A673 (cell line): ENCODE measurements at regions not wholly inside any gene's neighbourhood (a gene's known extent, or its start where the extent isn't known, plus 50 kb on each side); places are given as distances from the start of the nearest gene placed in this dataset.

Source experiments
- BruUV-seq: library from RNA; stranded (reverse); fragments of 400-500 nt; replicated peaks from 2 replicates; lab custom pipeline; 2021; lab: Mats Ljungman, UMichigan
- CTCF ChIA-PET: fragments of 300-600 bp; sonication (Branson Sonifier 250); formaldehyde crosslinking; loops from one replicate; lab custom pipeline; 2022; ENCODE audit warnings: antibody characterized with exemption; lab: Charles Lee
- POLR2A ChIA-PET: fragments of 300-600 bp; sonication (Branson Sonifier 250); formaldehyde crosslinking; loops from one replicate; lab custom pipeline; 2022; ENCODE audit warnings: antibody characterized with exemption; ENCODE audit not compliant: low non-redundant PET; lab: Charles Lee
- DNase-seq: peaks from one replicate; pipeline ENCODE4 v3.0.0-alpha.2; 2015; ENCODE audit warnings: low spot score
- H3K27ac ChIP-seq: fragments of 200-600 bp; sonication (generic); 2 replicates; pipeline ENCODE4 v1.5.1; 2016; ENCODE audit warnings: mixed run types, low read depth, mild to moderate bottlenecking, mixed read lengths, antibody characterized with exemption, low read length; ENCODE audit not compliant: poor library complexity, severe bottlenecking
- H3K27me3 ChIP-seq: fragments of 200-600 bp; sonication (generic); replicated peaks from 2 replicates; pipeline ENCODE4 v1.6.1; 2017; ENCODE audit warnings: mixed run types, low read depth, mild to moderate bottlenecking, mixed read lengths, antibody characterized with exemption, low read length; ENCODE audit not compliant: insufficient read depth, poor library complexity
- H3K36me3 ChIP-seq: fragments of 200-600 bp; sonication (generic); 2 replicates; pipeline ENCODE4 v1.6.1; 2016; ENCODE audit warnings: mixed run types, mild to moderate bottlenecking, mixed read lengths, antibody characterized with exemption, low read length; ENCODE audit not compliant: insufficient read depth, poor library complexity, severe bottlenecking
- H3K4me1 ChIP-seq: fragments of 200-600 bp; sonication (generic); 2 replicates; pipeline ENCODE4 v1.6.1; 2017; ENCODE audit warnings: mixed run types, mild to moderate bottlenecking, mixed read lengths, antibody characterized with exemption, low read length; ENCODE audit not compliant: insufficient read depth, poor library complexity, severe bottlenecking
- H3K4me3 ChIP-seq: fragments of 200-600 bp; sonication (generic); 2 replicates; pipeline ENCODE4 v1.5.1; 2016; ENCODE audit warnings: low read depth, mixed run types, mild to moderate bottlenecking, mixed read lengths, low read length; ENCODE audit not compliant: poor library complexity, severe bottlenecking
- H3K9me3 ChIP-seq: fragments of 200-600 bp; sonication (generic); 2 replicates; pipeline ENCODE4 v1.6.1; 2016; ENCODE audit warnings: mixed run types, low read depth, mild to moderate bottlenecking, mixed read lengths, antibody characterized with exemption, low read length; ENCODE audit not compliant: poor library complexity, severe bottlenecking
- EZH2 ChIP-seq: fragments of 200-600 bp; sonication (generic); IDR thresholded peaks from 2 replicates; pipeline ENCODE4 v1.6.1; 2017; ENCODE audit warnings: borderline replicate concordance, low read depth, mild to moderate bottlenecking, mixed read lengths, antibody characterized with exemption, low read length; ENCODE audit not compliant: poor library complexity, severe bottlenecking
- intact Hi-C: fragments of 100-400 bp; cut with micrococcal nuclease; formaldehyde crosslinking; loops from one replicate; pipeline ENCODE4 v1.10.0; 2022; ENCODE audit not compliant: unreplicated experiment
- TF ChIP-seq, protein P1 (sequence below): fragments of 300-800, 200-600 bp; sonication (generic); conservative IDR thresholded peaks from 2 replicates; pipeline ENCODE4 v1.5.1; 2017; ENCODE audit warnings: low read depth, mild to moderate bottlenecking, antibody characterized with exemption, low read length, moderate library complexity, mixed read lengths

DNA sequence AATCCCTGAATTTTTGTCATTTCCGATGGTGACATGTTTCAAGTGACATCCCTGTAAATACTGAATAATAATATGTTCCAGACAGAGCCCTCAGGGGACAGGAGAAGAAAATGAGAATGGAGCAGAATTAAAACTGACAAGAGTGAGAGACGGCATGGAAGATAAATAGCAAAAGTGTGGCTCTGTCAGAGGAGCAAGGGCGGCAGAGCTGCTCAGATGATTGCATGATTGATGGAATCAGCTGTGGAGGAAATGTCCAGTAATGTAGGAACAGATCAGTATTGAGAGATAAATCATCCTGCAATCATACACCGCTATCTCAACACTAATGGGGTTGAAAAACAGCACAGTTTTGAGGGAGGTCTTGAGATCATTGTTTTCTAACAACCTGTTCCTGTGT, 350.3 kb downstream of the STIM2 start:
- Histone ChIP-seq H3K4me3 (no peak overlapping the region), H3K27ac (no peak overlapping the region), H3K4me1 (no peaks in the 10 kb centered on the region), H3K27me3 (no peaks in the 10 kb centered on the region), H3K9me3 (no peaks in the 10 kb centered on the region), H3K36me3 (no peaks in the 10 kb centered on the region)
- intact Hi-C loops = no loop called here
- no peak for DNase-seq
- no peak for TF ChIP-seq EZH2
- TF ChIP-seq, protein P1, sequence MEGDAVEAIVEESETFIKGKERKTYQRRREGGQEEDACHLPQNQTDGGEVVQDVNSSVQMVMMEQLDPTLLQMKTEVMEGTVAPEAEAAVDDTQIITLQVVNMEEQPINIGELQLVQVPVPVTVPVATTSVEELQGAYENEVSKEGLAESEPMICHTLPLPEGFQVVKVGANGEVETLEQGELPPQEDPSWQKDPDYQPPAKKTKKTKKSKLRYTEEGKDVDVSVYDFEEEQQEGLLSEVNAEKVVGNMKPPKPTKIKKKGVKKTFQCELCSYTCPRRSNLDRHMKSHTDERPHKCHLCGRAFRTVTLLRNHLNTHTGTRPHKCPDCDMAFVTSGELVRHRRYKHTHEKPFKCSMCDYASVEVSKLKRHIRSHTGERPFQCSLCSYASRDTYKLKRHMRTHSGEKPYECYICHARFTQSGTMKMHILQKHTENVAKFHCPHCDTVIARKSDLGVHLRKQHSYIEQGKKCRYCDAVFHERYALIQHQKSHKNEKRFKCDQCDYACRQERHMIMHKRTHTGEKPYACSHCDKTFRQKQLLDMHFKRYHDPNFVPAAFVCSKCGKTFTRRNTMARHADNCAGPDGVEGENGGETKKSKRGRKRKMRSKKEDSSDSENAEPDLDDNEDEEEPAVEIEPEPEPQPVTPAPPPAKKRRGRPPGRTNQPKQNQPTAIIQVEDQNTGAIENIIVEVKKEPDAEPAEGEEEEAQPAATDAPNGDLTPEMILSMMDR = no peak
- ChIA-PET POLR2A (no interaction called here), CTCF (no interaction called here)
- no TSS peak for BruUV-seq

DNA sequence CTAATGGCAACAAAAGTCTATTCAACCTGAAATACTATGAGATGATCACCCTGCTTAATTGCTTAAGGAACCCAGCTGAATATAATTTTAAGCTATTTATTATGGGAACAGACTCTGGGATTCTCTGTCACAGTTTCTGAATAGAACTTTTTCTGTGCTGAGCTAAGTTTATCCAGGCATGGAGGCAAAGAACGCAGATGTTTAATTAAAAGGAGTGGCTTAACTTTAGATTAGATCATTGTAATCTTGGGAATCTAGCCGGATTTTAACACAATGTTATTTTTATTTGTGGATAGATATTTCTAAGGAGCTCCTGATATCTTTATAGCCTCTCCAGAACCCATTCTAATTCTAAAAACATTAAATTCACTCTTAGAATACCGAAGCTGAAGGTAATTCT, 353.4 kb downstream of the STIM2 start:
- Histone ChIP-seq H3K36me3 (no peaks in the 10 kb centered on the region), H3K27ac (no peak overlapping the region), H3K27me3 (no peaks in the 10 kb centered on the region), H3K9me3 (no peaks in the 10 kb centered on the region), H3K4me3 (no peak overlapping the region), H3K4me1 (no peaks in the 10 kb centered on the region)
- DNase-seq = no peak
- no peak for TF ChIP-seq EZH2
- TF ChIP-seq, protein P1 = no peak
- ChIA-PET CTCF (no interaction called here), POLR2A (no interaction called here)
- intact Hi-C loops = no loop called here
- no TSS peak for BruUV-seq

DNA sequence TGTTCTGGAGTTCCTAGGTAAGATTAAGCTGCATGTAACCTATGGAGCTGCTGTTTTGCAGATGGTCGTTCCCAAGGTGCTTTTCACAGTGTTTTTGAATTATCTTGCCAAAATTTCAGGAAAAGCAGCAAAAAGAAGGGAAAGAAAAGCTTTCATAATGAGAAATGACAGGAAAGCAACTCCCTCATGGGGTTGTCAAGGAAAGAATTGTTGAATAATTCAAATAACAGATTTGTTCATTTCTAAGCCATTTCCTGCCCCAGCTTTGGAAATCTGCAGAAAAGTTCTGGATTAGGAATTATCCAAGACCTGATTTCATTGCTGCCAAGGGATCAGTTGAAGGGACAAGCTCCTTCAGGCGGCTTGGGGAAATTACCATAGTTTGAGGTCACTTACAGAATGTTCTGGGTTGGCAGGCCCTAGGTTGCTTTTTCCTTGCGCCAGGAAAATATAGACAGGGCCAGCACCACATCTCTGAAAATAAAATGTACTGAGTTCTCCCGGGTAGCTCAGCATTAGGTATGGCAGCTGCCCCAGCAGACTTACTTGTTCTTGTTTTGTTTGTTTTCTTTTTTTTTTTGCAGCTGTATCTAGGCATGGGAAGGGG, 354.7 kb downstream of the STIM2 start:
- no peaks in the 10 kb centered on the region for H3K4me1 ChIP-seq
- ChIA-PET CTCF (no interaction called here), POLR2A (no interaction called here)
- no peak for TF ChIP-seq EZH2
- TF ChIP-seq, protein P1 = no peak
- H3K9me3 ChIP-seq = no peaks in the 10 kb centered on the region
- no TSS peak for BruUV-seq
- H3K27ac ChIP-seq = no peak overlapping the region
- H3K4me3 ChIP-seq = no peak overlapping the region
- H3K27me3 ChIP-seq = no peaks in the 10 kb centered on the region
- no peak for DNase-seq
- H3K36me3 ChIP-seq = no peaks in the 10 kb centered on the region
- intact Hi-C loops = no loop called here
